HFFc6 (cell line): ENCODE measurements at regions not wholly inside any gene's neighbourhood (a gene's known extent, or its start where the extent isn't known, plus 50 kb on each side); places are given as distances from the start of the nearest gene placed in this dataset.

ENCODE experiments used
- DNase-seq: peaks from one replicate; pipeline ENCODE4 v3.0.0-alpha.2; 2018
- H3K27ac Mint-ChIP-seq: 2 replicates; pipeline ENCODE4 v1.8.0; 2020; ENCODE audit warnings: mild to moderate bottlenecking, mixed read lengths
- H3K27me3 Mint-ChIP-seq: 2 replicates; pipeline ENCODE4 v1.8.0; 2021; ENCODE audit warnings: mild to moderate bottlenecking, moderate library complexity, mixed read lengths; ENCODE audit not compliant: insufficient read depth
- H3K36me3 Mint-ChIP-seq: 2 replicates; pipeline ENCODE4 v1.8.0; 2021; ENCODE audit warnings: low read depth, mixed read lengths
- H3K4me1 Mint-ChIP-seq: 2 replicates; pipeline ENCODE4 v1.8.0; 2020; ENCODE audit warnings: low read depth, mixed read lengths
- H3K4me3 Mint-ChIP-seq: 2 replicates; pipeline ENCODE4 v1.8.0; 2020; ENCODE audit warnings: mild to moderate bottlenecking, moderate library complexity, mixed read lengths
- H3K9me3 Mint-ChIP-seq: 2 replicates; pipeline ENCODE4 v1.8.0; 2020; ENCODE audit warnings: mild to moderate bottlenecking, mixed read lengths
- CTCF ChIP-seq: fragments of 200-600 bp; sonication (generic); IDR thresholded peaks from 2 replicates; pipeline ENCODE4 v1.5.0; 2021; ENCODE audit warnings: antibody characterized with exemption, mild to moderate bottlenecking

GRCh38 chr6:63418741-63419140 lies 99.0 kb upstream of the LGSN start:
- Mint-ChIP-seq H3K9me3 (no peaks in the 10 kb centered on the region), H3K27me3 (peaks cover 3% of the 10 kb centered on the region), H3K27ac (no peak overlapping the region), H3K4me1 (no peaks in the 10 kb centered on the region), H3K36me3 (no peaks in the 10 kb centered on the region), H3K4me3 (no peak overlapping the region)
- no peak for TF ChIP-seq CTCF
- DNase-seq: no peak

DNA sequence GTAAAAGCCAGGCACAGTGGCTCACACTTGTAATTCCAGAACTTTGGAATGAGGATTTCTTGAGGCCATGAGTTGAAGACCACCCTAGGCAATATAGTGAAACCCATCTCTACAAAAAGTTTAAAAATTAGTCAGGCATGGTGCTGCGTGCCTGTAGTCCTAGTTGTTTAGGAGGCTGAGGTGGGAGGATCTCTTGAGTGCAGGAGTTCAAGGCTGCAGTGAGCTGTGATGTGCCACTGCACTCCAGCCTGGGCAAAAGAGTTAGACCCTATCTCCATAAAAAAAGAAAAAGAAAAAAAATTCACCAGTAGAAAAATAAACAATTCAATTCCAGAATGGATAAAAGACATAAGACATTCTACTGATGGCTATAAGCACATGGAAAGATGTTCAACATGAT lies 104.9 kb upstream of the LGSN start:
- Mint-ChIP-seq H3K4me1 (no peaks in the 10 kb centered on the region), H3K9me3 (no peaks in the 10 kb centered on the region), H3K27me3 (peaks cover 5% of the 10 kb centered on the region; the same call in 1 of the 2 replicates), H3K4me3 (no peak overlapping the region), H3K27ac (no peak overlapping the region), H3K36me3 (no peaks in the 10 kb centered on the region)
- no peak for DNase-seq
- no peak for TF ChIP-seq CTCF

- no peaks in the 10 kb centered on the region for H3K9me3 Mint-ChIP-seq
- H3K36me3 Mint-ChIP-seq: no peaks in the 10 kb centered on the region
- no peak for DNase-seq
- TF ChIP-seq CTCF: no peak
- H3K4me3 Mint-ChIP-seq: no peak overlapping the region
- H3K4me1 Mint-ChIP-seq: no peaks in the 10 kb centered on the region
- H3K27me3 Mint-ChIP-seq: peaks cover 3% of the 10 kb centered on the region
- H3K27ac Mint-ChIP-seq: no peak overlapping the region
These were observed 105.7 kb upstream of the LGSN start for GRCh38 chr6:63425493-63425892.

DNA sequence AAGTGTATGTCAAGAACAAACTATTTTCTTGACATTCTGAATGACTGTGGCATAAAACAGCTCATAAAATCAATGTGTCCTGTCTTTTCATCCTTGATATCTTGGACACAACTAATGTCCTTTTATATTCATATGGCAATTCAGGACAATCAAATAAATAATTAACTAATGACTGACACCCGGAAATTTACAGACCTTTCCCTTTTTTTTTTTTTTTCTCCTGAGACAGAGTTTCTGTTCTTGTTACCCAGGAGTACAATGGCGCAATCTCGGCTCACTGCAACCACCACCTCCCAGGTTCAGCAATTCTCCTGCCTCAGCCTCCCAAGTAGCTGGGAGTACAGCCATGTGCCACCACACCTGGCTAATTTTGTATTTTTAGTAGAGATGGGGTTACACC lies 107.1 kb upstream of the LGSN start:
- no peaks in the 10 kb centered on the region for H3K36me3 Mint-ChIP-seq

DNA sequence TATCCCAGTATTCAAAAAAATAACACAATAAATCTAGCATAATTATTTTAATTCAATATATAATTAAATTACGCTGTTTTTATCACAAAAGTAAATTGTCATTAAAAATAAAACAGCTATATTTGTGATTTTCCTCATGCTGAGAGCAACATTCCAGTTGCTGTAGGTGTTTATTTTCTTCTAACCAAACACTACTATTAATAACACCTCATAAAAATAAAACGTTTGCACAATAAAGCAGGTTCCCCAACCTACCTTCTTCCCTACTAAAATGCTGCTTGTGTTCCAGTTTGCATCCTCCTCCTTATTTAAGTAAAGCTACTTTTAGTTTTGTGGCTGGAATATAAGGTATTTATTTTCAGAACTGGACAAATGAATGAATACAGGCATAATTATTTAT lies 108.2 kb upstream of the LGSN start:
- Mint-ChIP-seq H3K36me3 (no peaks in the 10 kb centered on the region), H3K4me1 (no peaks in the 10 kb centered on the region), H3K27me3 (peaks cover 6% of the 10 kb centered on the region), H3K27ac (no peak overlapping the region), H3K4me3 (no peak overlapping the region), H3K9me3 (no peaks in the 10 kb centered on the region)
- TF ChIP-seq CTCF: no peak
- DNase-seq: no peak

More for the DNA sequence above, 107.1 kb upstream of the LGSN start:
- Mint-ChIP-seq H3K27me3 (peaks cover 6% of the 10 kb centered on the region), H3K27ac (no peak overlapping the region), H3K9me3 (no peaks in the 10 kb centered on the region), H3K4me3 (no peak overlapping the region), H3K4me1 (no peaks in the 10 kb centered on the region)
- no peak for DNase-seq
- TF ChIP-seq CTCF: no peak

- no peaks in the 10 kb centered on the region for H3K36me3 Mint-ChIP-seq
- no peaks in the 10 kb centered on the region for H3K4me1 Mint-ChIP-seq
- DNase-seq: no peak
- H3K9me3 Mint-ChIP-seq: no peaks in the 10 kb centered on the region
- no peak overlapping the region for H3K27ac Mint-ChIP-seq
- peaks cover 5% of the 10 kb centered on the region for H3K27me3 Mint-ChIP-seq
- TF ChIP-seq CTCF: no peak
- H3K4me3 Mint-ChIP-seq: no peak overlapping the region
These were observed 111.3 kb upstream of the LGSN start for GRCh38 chr6:63430985-63431519.
